ENCODE measurements at regions not wholly inside any gene's neighbourhood (a gene's known extent, or its start where the extent isn't known, plus 50 kb on each side); places are given as distances from the start of the nearest gene placed in this dataset.

- no peak for TF ChIP-seq POLR2AphosphoS5 (IDR thresholded peaks at IDR 0.05)
- no peak for TF ChIP-seq CTCF (IDR thresholded peaks at IDR 0.05 in 8 of 11, conservative IDR thresholded peaks at IDR 0.05 in 3 of 11)
Measured at GRCh38 chr10:93226619-93227018, 152.9 kb downstream of the CYP26A1 start.
